ENCODE measurements at regions not wholly inside any gene's neighbourhood (a gene's known extent, or its start where the extent isn't known, plus 50 kb on each side); places are given as distances from the start of the nearest gene placed in this dataset.

- H3K36me3 ChIP-seq = no peaks in the 10 kb centered on the region
- H3K27me3 ChIP-seq (ENCODE audit: insufficient read depth, low read depth, severe bottlenecking) = no peaks in the 10 kb centered on the region
- H3K4me3 ChIP-seq (ENCODE audit: low read depth, low read length) = no peak overlapping the region
- DNase-seq = no peak
- H3K27ac ChIP-seq = no peak overlapping the region
- H3K9me3 ChIP-seq (ENCODE audit: severe bottlenecking) = no peaks in the 10 kb centered on the region
- no peak for TF ChIP-seq CTCF (IDR thresholded peaks at IDR 0.05; ENCODE audit: low read depth, low read length)
Observed at GRCh38 chr13:58018865-58019264, 387.3 kb downstream of the PCDH17 start.

- no peak for DNase-seq
- TF ChIP-seq CTCF (IDR thresholded peaks at IDR 0.05; ENCODE audit: low read depth, low read length) = no peak
- Histone ChIP-seq H3K9me3 (ENCODE audit: severe bottlenecking) (no peaks in the 10 kb centered on the region), H3K36me3 (no peaks in the 10 kb centered on the region), H3K4me3 (ENCODE audit: low read depth, low read length) (no peak overlapping the region), H3K27ac (no peak overlapping the region), H3K27me3 (ENCODE audit: insufficient read depth, low read depth, severe bottlenecking) (no peaks in the 10 kb centered on the region)
Observed at GRCh38 chr13:58024103-58024502, 392.6 kb downstream of the PCDH17 start.

- no peaks in the 10 kb centered on the region for H3K9me3 ChIP-seq (ENCODE audit: severe bottlenecking)
- DNase-seq = no peak
- H3K27ac ChIP-seq = no peak overlapping the region
Observed at GRCh38 chr13:58025821-58026220, 394.3 kb downstream of the PCDH17 start.

DNA sequence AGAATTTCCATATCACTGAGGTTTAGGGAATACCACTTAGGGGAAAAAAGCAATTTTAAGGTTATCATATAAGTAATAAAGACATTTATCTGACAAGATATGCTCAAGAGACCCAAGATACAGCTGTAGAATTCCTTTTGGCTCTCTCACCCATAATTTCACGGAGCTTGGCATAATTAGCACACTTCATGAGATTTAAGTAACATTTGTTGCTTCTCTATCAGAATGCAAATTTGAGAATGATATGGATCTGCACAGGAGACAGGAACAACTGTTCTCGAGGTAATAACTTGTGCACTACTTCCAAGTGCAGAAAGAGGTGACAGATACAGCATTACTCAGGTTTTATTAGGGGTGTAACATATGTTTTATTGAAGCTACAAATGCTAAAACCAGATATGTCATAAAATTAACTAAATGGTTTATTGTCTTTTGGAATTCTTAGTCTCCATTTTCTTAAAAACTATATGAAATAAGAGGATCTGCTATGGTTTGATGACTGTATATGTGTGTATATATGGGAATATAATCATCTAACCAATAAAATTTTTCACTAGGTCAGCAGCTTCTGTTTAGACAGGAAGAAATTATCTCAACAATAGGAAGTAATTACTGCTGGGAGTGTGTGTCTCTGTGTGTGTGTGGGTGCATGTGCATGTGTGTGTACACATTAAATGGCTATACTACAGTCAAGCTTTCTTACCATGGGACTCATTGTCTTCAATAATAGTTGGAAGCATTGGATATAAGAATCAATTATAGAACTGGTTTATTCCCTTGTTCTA lies 401.3 kb downstream of the PCDH17 start:
- no peak for DNase-seq
- no peaks in the 10 kb centered on the region for H3K9me3 ChIP-seq (ENCODE audit: severe bottlenecking)
- TF ChIP-seq CTCF (IDR thresholded peaks at IDR 0.05; ENCODE audit: low read depth, low read length) = no peak

More at GRCh38 chr13:58025821-58026220, 394.3 kb downstream of the PCDH17 start:
- Histone ChIP-seq H3K27me3 (ENCODE audit: insufficient read depth, low read depth, severe bottlenecking) (no peaks in the 10 kb centered on the region), H3K36me3 (no peaks in the 10 kb centered on the region), H3K4me3 (ENCODE audit: low read depth, low read length) (no peak overlapping the region)
- no peak for TF ChIP-seq CTCF (IDR thresholded peaks at IDR 0.05; ENCODE audit: low read depth, low read length)

DNA sequence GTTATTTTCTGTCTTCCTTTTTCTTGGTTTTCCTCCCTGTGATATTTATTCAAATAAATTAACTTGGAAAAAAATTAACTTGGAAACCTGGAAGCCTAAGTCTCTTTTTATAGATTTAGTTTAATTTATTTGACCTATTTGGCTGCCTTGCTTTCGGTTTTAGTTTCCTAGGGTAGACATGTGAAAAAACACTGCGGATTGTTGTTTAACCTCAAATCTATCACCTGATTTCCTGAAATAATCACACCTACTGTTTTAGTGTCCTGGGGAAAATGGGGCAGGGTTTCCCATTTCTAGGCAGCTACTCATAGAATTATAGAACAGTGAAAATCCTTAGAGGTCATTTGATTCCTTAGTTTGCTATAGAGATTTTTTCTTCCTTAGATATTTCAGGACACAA lies 412.4 kb downstream of the PCDH17 start:
- H3K4me3 ChIP-seq (ENCODE audit: low read depth, low read length) = no peak overlapping the region
- no peaks in the 10 kb centered on the region for H3K9me3 ChIP-seq (ENCODE audit: severe bottlenecking)
- no peaks in the 10 kb centered on the region for H3K27me3 ChIP-seq (ENCODE audit: insufficient read depth, low read depth, severe bottlenecking)
- no peaks in the 10 kb centered on the region for H3K36me3 ChIP-seq
- TF ChIP-seq CTCF (IDR thresholded peaks at IDR 0.05; ENCODE audit: low read depth, low read length) = no peak
- no peak overlapping the region for H3K27ac ChIP-seq
- no peak for DNase-seq

More for the DNA sequence above, 401.3 kb downstream of the PCDH17 start:
- no peak overlapping the region for H3K27ac ChIP-seq
- no peaks in the 10 kb centered on the region for H3K36me3 ChIP-seq
- no peaks in the 10 kb centered on the region for H3K27me3 ChIP-seq (ENCODE audit: insufficient read depth, low read depth, severe bottlenecking)
- H3K4me3 ChIP-seq (ENCODE audit: low read depth, low read length) = no peak overlapping the region

GRCh38 chr13:58048670-58049069 lies 417.1 kb downstream of the PCDH17 start:
- Histone ChIP-seq H3K4me3 (ENCODE audit: low read depth, low read length) (no peak overlapping the region), H3K9me3 (ENCODE audit: severe bottlenecking) (no peaks in the 10 kb centered on the region)

More at GRCh38 chr13:58048670-58049069, 417.1 kb downstream of the PCDH17 start:
- no peak overlapping the region for H3K27ac ChIP-seq
- H3K27me3 ChIP-seq (ENCODE audit: insufficient read depth, low read depth, severe bottlenecking) = no peaks in the 10 kb centered on the region
- DNase-seq = no peak
- H3K36me3 ChIP-seq = no peaks in the 10 kb centered on the region
- no peak for TF ChIP-seq CTCF (IDR thresholded peaks at IDR 0.05; ENCODE audit: low read depth, low read length)

All from WERI-Rb-1 (cell line).